ENCODE measurements at regions not wholly inside any gene's neighbourhood (a gene's known extent, or its start where the extent isn't known, plus 50 kb on each side); places are given as distances from the start of the nearest gene placed in this dataset.

GRCh38 chr2:15726321-15727057 lies 134.8 kb downstream of the DDX1 start (continued):
- no peak for TF ChIP-seq PRDM2 (tag by site-specific recombination; IDR thresholded peaks at IDR 0.05; ENCODE audit: borderline replicate concordance)
- TF ChIP-seq RBAK (tag by site-specific recombination; IDR thresholded peaks at IDR 0.05), result no peak
- TF ChIP-seq ZNF510 (tag by site-specific recombination; IDR thresholded peaks at IDR 0.05; ENCODE audit: insufficient replicate concordance), result no peak
- TF ChIP-seq ZNF341 (tag by site-specific recombination; IDR thresholded peaks at IDR 0.05; ENCODE audit: low read depth), result no peak
- no peak for TF ChIP-seq ZNF677 (tag by site-specific recombination; IDR thresholded peaks at IDR 0.05)
- no peak for TF ChIP-seq ZNF629 (tag by site-specific recombination; IDR thresholded peaks at IDR 0.05)
- no peak for TF ChIP-seq HOXC10 (CRISPR knock-in tag; IDR thresholded peaks at IDR 0.05)
- TF ChIP-seq ZNF544 (tag by site-specific recombination; IDR thresholded peaks at IDR 0.05), result no peak
- no peak for TF ChIP-seq PBX3 (CRISPR knock-in tag; IDR thresholded peaks at IDR 0.05)
- no peak for TF ChIP-seq KLF16 (tag by site-specific recombination; IDR thresholded peaks at IDR 0.05)
- no peak for TF ChIP-seq ZNF324 (tag by site-specific recombination; IDR thresholded peaks at IDR 0.05)
- TF ChIP-seq ZNF555 (tag by site-specific recombination; conservative IDR thresholded peaks at IDR 0.05), result no peak
- TF ChIP-seq YY1 (tag by site-specific recombination; IDR thresholded peaks at IDR 0.05), result no peak

GRCh38 chr2:15727396-15728244 lies 136.0 kb downstream of the DDX1 start:
- no peak overlapping the region for H3K4me3 ChIP-seq (ENCODE audit: low read depth, low read length)
- no peaks in the 10 kb centered on the region for H3K9me3 ChIP-seq (ENCODE audit: control insufficient read depth, insufficient read depth, low read depth, low read length)
- TF ChIP-seq ZNF174 (tag by site-specific recombination; IDR thresholded peaks at IDR 0.05) (no peak), MYNN (tag by site-specific recombination; IDR thresholded peaks at IDR 0.05; ENCODE audit: borderline replicate concordance) (no peak)
- CTCF ChIA-PET, result interaction anchor here (0.7 kb wide), 1 partner anchor 104 kb away, joined by 3 read pairs; no protein-coding TSS in a partner anchor
- POLR2A ChIA-PET, result no interaction called here
- no peak overlapping the region for H3K27ac ChIP-seq (ENCODE audit: extremely low read depth, low read depth, low read length)
- H3K4me1 ChIP-seq (ENCODE audit: control insufficient read depth, insufficient read depth, low read length), result peaks cover 5% of the 10 kb centered on the region; the same call in 1 of the 2 replicates
- H3K36me3 ChIP-seq (ENCODE audit: control insufficient read depth in 2 of 2, insufficient read depth in 1 of 2, low read length in 2 of 2), result no peaks in the 10 kb centered on the region
